ENCODE measurements at regions not wholly inside any gene's neighbourhood (a gene's known extent, or its start where the extent isn't known, plus 50 kb on each side); places are given as distances from the start of the nearest gene placed in this dataset.

DNA sequence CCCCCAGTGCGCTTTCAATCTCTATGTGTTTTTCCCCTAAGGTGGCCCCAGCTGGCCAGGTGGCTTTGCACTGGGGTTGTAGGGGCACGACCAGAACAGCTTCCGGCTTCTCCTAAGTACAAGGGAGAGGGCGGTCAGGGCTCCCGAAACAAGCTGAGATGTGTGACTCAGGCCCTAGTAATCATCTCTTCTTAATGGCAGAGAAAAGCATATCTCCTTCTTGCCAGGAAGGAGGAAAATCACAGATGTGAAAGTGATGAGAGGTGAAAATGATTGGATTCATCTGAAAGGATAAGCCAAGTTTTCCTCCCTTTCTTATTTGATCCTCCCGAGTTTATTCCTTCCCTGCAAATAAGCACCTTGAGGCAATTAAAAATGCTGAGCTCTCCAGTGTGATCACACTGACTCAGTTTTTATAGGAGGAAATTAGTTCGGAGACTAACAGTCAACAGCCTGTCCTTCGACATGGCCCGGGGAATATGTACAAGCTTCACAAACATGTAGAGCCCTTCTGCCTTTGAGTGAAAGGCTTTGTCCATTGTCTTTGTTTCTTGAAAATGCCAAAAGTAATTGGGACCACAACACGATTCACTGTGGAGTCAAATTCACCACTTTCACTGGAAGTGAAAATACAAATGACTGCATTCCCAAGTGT, 514.8 kb downstream of the PSAT1 start:
- H3K27me3 ChIP-seq (ENCODE audit: control insufficient read depth in 1 of 2, insufficient read depth in 2 of 2, low read length in 2 of 2) = no peaks in the 10 kb centered on the region
- H3K36me3 ChIP-seq (ENCODE audit: control insufficient read depth in 2 of 2, insufficient read depth in 2 of 2, low read length in 2 of 2) = no peaks in the 10 kb centered on the region
- no peak overlapping the region for H3K27ac ChIP-seq (ENCODE audit: low read length)
- H3K4me3 ChIP-seq (ENCODE audit: low read length in 2 of 2) = no peak overlapping the region
- no peak overlapping the region for H3K9ac ChIP-seq (ENCODE audit: low read length in 2 of 2)
- no peaks in the 10 kb centered on the region for H3K9me3 ChIP-seq (ENCODE audit: control insufficient read depth in 2 of 2, low read length in 2 of 2)
- no peaks in the 10 kb centered on the region for H3K4me1 ChIP-seq (ENCODE audit: control insufficient read depth, insufficient read depth, low read length)

GRCh38 chr9:78812665-78813064, 515.7 kb downstream of the PSAT1 start:
- no peak overlapping the region for H3K9ac ChIP-seq (ENCODE audit: low read length in 2 of 2)
- no peak overlapping the region for H3K27ac ChIP-seq (ENCODE audit: low read length)
- no peaks in the 10 kb centered on the region for H3K9me3 ChIP-seq (ENCODE audit: control insufficient read depth in 2 of 2, low read length in 2 of 2)
- H3K36me3 ChIP-seq (ENCODE audit: control insufficient read depth in 2 of 2, insufficient read depth in 2 of 2, low read length in 2 of 2) = no peaks in the 10 kb centered on the region
- H3K4me1 ChIP-seq (ENCODE audit: control insufficient read depth, insufficient read depth, low read length) = no peaks in the 10 kb centered on the region
- no peak overlapping the region for H3K4me3 ChIP-seq (ENCODE audit: low read length in 2 of 2)
- H3K27me3 ChIP-seq (ENCODE audit: control insufficient read depth in 1 of 2, insufficient read depth in 2 of 2, low read length in 2 of 2) = no peaks in the 10 kb centered on the region

DNA sequence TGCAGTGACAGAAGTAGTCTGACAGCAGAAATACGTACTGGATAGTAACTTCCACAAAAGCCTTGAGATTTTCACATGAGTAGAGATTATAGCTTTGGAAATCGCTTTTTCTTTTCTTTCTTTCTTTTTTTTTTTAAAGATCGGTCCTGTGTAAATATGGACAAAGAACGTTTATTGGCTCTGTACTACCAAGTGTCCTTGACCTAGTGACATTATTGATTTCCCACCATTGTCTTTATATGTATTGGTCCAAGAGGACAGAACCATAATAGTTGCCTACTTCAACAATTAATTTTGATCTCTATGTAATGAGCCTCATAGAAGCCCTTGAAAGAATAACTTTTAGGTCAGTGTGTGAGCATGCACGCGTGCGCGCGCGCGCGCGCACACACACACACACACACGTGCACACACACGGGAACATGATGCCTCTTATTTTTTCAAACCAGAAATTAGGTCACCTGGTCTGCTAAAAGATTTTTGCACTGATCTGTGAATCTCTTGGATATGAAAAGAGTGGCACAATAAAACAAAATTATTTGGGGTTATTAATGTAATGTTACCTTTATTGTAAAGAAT, 516.8 kb downstream of the PSAT1 start:
- Histone ChIP-seq H3K27ac (ENCODE audit: low read length) (no peak overlapping the region), H3K27me3 (ENCODE audit: control insufficient read depth in 1 of 2, insufficient read depth in 2 of 2, low read length in 2 of 2) (no peaks in the 10 kb centered on the region), H3K4me1 (ENCODE audit: control insufficient read depth, insufficient read depth, low read length) (no peaks in the 10 kb centered on the region), H3K9me3 (ENCODE audit: control insufficient read depth in 2 of 2, low read length in 2 of 2) (no peaks in the 10 kb centered on the region), H3K9ac (ENCODE audit: low read length in 2 of 2) (no peak overlapping the region), H3K4me3 (ENCODE audit: low read length in 2 of 2) (no peak overlapping the region), H3K36me3 (ENCODE audit: control insufficient read depth in 2 of 2, insufficient read depth in 2 of 2, low read length in 2 of 2) (no peaks in the 10 kb centered on the region)

DNA sequence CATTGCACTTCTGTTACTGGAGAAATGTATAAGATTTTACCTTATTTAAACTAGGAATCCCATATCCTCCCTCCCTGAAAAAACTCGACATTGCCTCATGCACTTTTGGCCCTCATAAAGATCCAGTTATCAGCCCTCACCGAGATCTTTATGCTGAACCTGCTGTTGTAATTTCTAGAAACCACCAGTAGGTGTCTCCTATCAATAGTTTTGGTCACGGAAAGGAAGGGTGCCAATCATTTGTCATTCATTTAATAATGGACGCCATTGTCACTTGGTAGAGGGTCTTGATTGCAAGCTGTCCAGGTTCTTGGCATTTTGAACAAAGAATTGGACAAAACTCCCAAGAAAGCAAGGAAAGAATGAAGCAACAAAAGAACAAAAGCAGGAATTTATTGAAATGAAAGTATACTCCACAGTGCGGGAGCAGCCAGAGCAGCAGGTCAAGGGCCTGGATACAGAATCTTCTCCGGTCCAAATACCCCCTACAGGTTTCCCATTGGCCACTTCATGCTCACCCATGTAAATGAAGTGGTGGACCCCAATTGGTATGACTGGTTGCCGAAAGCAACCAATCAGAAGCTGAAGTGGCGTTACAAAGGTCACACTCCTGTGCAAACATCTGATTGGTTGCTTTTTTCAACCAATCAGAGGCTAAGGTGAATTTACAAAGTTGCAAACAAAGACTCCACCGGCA, 524.3 kb downstream of the PSAT1 start:
- peak overlapping the region; percentile 17 to 19 for H3K4me3 ChIP-seq (ENCODE audit: low read length in 2 of 2)
- no peaks in the 10 kb centered on the region for H3K9me3 ChIP-seq (ENCODE audit: control insufficient read depth in 2 of 2, low read length in 2 of 2)
- H3K9ac ChIP-seq (ENCODE audit: low read length in 2 of 2) = no peak overlapping the region
- H3K27me3 ChIP-seq (ENCODE audit: control insufficient read depth in 1 of 2, insufficient read depth in 2 of 2, low read length in 2 of 2) = no peaks in the 10 kb centered on the region
- H3K4me1 ChIP-seq (ENCODE audit: control insufficient read depth, insufficient read depth, low read length) = no peaks in the 10 kb centered on the region
- no peak overlapping the region for H3K27ac ChIP-seq (ENCODE audit: low read length)
- H3K36me3 ChIP-seq (ENCODE audit: control insufficient read depth in 2 of 2, insufficient read depth in 2 of 2, low read length in 2 of 2) = no peaks in the 10 kb centered on the region

DNA sequence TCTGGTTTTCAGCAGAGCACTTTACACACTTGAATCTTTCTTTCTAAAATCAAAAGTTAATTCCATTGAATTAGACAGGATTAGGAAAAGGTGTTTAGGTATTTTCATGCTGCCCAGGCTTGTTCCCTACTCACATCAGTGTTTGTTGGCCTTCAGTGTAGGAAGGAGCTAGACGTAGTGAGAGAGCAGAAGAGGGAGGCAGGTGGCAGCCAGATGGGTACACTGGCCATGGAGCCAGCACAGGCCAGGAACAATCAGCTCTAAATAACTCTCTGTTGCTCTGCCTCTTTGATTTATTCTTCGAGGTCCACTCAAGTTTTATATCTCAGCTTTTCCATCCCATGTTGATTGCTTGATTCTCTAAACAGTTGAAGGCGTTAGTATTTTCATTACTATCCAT, 529.6 kb downstream of the PSAT1 start:
- Histone ChIP-seq H3K9me3 (ENCODE audit: control insufficient read depth in 2 of 2, low read length in 2 of 2) (no peaks in the 10 kb centered on the region), H3K36me3 (ENCODE audit: control insufficient read depth in 2 of 2, insufficient read depth in 2 of 2, low read length in 2 of 2) (no peaks in the 10 kb centered on the region), H3K4me1 (ENCODE audit: control insufficient read depth, insufficient read depth, low read length) (no peaks in the 10 kb centered on the region), H3K9ac (ENCODE audit: low read length in 2 of 2) (no peak overlapping the region), H3K27me3 (ENCODE audit: control insufficient read depth in 1 of 2, insufficient read depth in 2 of 2, low read length in 2 of 2) (no peaks in the 10 kb centered on the region), H3K27ac (ENCODE audit: low read length) (no peak overlapping the region), H3K4me3 (ENCODE audit: low read length in 2 of 2) (no peak overlapping the region)

DNA sequence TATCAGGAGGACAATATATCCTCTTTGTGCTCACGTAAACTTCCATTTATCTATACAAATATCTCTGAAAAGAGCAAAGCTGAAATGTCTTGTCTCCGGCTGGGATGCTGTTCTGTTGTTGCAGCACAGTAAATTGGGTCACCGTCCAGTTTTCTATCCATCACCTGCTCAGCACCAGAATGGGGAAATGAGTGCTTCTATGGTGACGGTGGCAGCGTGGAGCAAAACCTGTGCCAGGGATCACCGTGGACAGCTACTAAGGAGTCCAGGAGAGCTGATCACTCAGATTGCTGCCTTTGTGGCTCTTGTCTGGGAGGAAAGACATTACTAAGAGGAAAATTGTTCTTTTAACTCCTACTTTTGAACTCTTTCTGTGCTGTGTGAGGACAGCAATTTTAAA, 531.6 kb downstream of the PSAT1 start:
- H3K36me3 ChIP-seq (ENCODE audit: control insufficient read depth in 2 of 2, insufficient read depth in 2 of 2, low read length in 2 of 2) = no peaks in the 10 kb centered on the region
- H3K4me1 ChIP-seq (ENCODE audit: control insufficient read depth, insufficient read depth, low read length) = no peaks in the 10 kb centered on the region
- no peak overlapping the region for H3K27ac ChIP-seq (ENCODE audit: low read length)
- H3K4me3 ChIP-seq (ENCODE audit: low read length in 2 of 2) = no peak overlapping the region
- H3K9me3 ChIP-seq (ENCODE audit: control insufficient read depth in 2 of 2, low read length in 2 of 2) = no peaks in the 10 kb centered on the region
- no peak overlapping the region for H3K9ac ChIP-seq (ENCODE audit: low read length in 2 of 2)
- H3K27me3 ChIP-seq (ENCODE audit: control insufficient read depth in 1 of 2, insufficient read depth in 2 of 2, low read length in 2 of 2) = no peaks in the 10 kb centered on the region

DNA sequence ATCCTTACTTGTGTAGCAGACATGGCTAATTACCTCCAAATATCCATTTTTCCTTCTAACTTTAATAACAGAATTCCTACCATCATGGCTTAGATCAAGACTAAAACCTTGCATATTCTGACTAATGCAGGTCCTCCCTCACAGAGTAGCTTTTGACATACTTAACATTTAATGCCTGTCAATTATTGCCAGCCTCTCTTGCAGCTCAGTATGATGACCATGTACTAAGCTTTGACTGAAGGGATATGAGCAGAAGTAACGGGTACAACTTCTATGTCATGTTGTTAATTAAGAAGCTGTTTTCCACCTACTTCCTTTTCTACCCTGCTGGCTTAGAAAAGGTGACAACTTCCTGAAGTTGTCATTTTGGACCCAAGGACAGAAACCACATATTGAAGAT, 533.4 kb downstream of the PSAT1 start:
- H3K9ac ChIP-seq (ENCODE audit: low read length in 2 of 2) = no peak overlapping the region
- H3K9me3 ChIP-seq (ENCODE audit: control insufficient read depth in 2 of 2, low read length in 2 of 2) = no peaks in the 10 kb centered on the region
- H3K27me3 ChIP-seq (ENCODE audit: control insufficient read depth in 1 of 2, insufficient read depth in 2 of 2, low read length in 2 of 2) = no peaks in the 10 kb centered on the region
- no peak overlapping the region for H3K27ac ChIP-seq (ENCODE audit: low read length)
- no peak overlapping the region for H3K4me3 ChIP-seq (ENCODE audit: low read length in 2 of 2)
- H3K4me1 ChIP-seq (ENCODE audit: control insufficient read depth, insufficient read depth, low read length) = no peaks in the 10 kb centered on the region
- H3K36me3 ChIP-seq (ENCODE audit: control insufficient read depth in 2 of 2, insufficient read depth in 2 of 2, low read length in 2 of 2) = no peaks in the 10 kb centered on the region

- no peaks in the 10 kb centered on the region for H3K9me3 ChIP-seq (ENCODE audit: control insufficient read depth in 2 of 2, low read length in 2 of 2)
- H3K4me1 ChIP-seq (ENCODE audit: control insufficient read depth, insufficient read depth, low read length) = no peaks in the 10 kb centered on the region
- H3K9ac ChIP-seq (ENCODE audit: low read length in 2 of 2) = no peak overlapping the region
Measured at GRCh38 chr9:78831726-78832125, 534.8 kb downstream of the PSAT1 start.

GRCh38 chr9:78835928-78836450, 539.1 kb downstream of the PSAT1 start:
- Histone ChIP-seq H3K4me1 (ENCODE audit: control insufficient read depth, insufficient read depth, low read length) (no peaks in the 10 kb centered on the region), H3K27me3 (ENCODE audit: control insufficient read depth in 1 of 2, insufficient read depth in 2 of 2, low read length in 2 of 2) (no peaks in the 10 kb centered on the region), H3K9me3 (ENCODE audit: control insufficient read depth in 2 of 2, low read length in 2 of 2) (no peaks in the 10 kb centered on the region), H3K27ac (ENCODE audit: low read length) (no peak overlapping the region), H3K9ac (ENCODE audit: low read length in 2 of 2) (no peak overlapping the region), H3K36me3 (ENCODE audit: control insufficient read depth in 2 of 2, insufficient read depth in 2 of 2, low read length in 2 of 2) (no peaks in the 10 kb centered on the region), H3K4me3 (ENCODE audit: low read length in 2 of 2) (no peak overlapping the region)

More at GRCh38 chr9:78831726-78832125, 534.8 kb downstream of the PSAT1 start:
- Histone ChIP-seq H3K4me3 (ENCODE audit: low read length in 2 of 2) (no peak overlapping the region), H3K36me3 (ENCODE audit: control insufficient read depth in 2 of 2, insufficient read depth in 2 of 2, low read length in 2 of 2) (no peaks in the 10 kb centered on the region), H3K27ac (ENCODE audit: low read length) (no peak overlapping the region), H3K27me3 (ENCODE audit: control insufficient read depth in 1 of 2, insufficient read depth in 2 of 2, low read length in 2 of 2) (no peaks in the 10 kb centered on the region)

DNA sequence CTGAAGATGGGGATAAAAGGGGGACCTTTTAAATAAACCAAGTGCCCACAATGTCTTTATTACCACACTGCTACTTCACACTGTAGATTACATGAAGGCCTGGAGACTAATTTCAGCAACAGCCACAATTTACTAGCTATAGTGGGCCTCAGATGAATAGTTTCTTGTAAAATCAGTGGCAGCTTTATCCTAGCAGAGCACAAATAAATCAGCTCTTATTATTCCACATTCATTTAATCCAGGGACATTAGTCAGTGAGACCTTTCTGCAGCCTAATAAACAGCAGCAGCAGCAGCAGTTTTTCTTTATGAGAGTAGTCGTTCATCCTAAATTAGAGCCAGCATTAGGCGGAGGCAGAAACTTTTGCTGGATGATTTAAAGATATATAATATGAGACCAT, 542.3 kb downstream of the PSAT1 start:
- H3K4me3 ChIP-seq (ENCODE audit: low read length in 2 of 2) = no peak overlapping the region
- no peaks in the 10 kb centered on the region for H3K27me3 ChIP-seq (ENCODE audit: control insufficient read depth in 1 of 2, insufficient read depth in 2 of 2, low read length in 2 of 2)
- no peaks in the 10 kb centered on the region for H3K36me3 ChIP-seq (ENCODE audit: control insufficient read depth in 2 of 2, insufficient read depth in 2 of 2, low read length in 2 of 2)
- no peak overlapping the region for H3K27ac ChIP-seq (ENCODE audit: low read length)
- no peak overlapping the region for H3K9ac ChIP-seq (ENCODE audit: low read length in 2 of 2)
- no peaks in the 10 kb centered on the region for H3K4me1 ChIP-seq (ENCODE audit: control insufficient read depth, insufficient read depth, low read length)
- H3K9me3 ChIP-seq (ENCODE audit: control insufficient read depth in 2 of 2, low read length in 2 of 2) = peaks cover 0 to 3% of the 10 kb centered on the region in 2 donors

DNA sequence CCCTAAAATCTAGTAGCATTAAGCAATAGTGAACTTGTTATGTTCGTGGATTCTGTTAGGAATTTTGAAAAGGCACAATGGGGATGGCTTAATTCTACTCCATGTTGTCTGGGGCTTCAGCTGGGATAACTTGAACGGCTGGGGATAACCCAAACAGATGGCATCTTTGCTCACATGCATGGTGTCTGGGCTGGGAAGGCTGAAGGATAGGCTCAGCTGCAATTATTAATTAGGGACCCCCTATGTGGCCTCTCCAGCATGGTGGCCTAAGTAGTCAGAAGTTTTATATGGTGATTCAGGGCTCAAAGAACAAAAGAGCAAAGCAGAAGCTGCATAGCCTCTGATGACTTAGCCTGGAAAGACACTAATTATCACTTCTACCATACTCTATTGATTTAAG, 551.1 kb downstream of the PSAT1 start:
- H3K27ac ChIP-seq (ENCODE audit: low read length) = no peak overlapping the region
- H3K4me3 ChIP-seq (ENCODE audit: low read length in 2 of 2) = no peak overlapping the region
- no peaks in the 10 kb centered on the region for H3K36me3 ChIP-seq (ENCODE audit: control insufficient read depth in 2 of 2, insufficient read depth in 2 of 2, low read length in 2 of 2)
- no peaks in the 10 kb centered on the region for H3K27me3 ChIP-seq (ENCODE audit: control insufficient read depth in 1 of 2, insufficient read depth in 2 of 2, low read length in 2 of 2)
- H3K9ac ChIP-seq (ENCODE audit: low read length in 2 of 2) = no peak overlapping the region
- no peaks in the 10 kb centered on the region for H3K4me1 ChIP-seq (ENCODE audit: control insufficient read depth, insufficient read depth, low read length)
- H3K9me3 ChIP-seq (ENCODE audit: control insufficient read depth in 2 of 2, low read length in 2 of 2) = peaks cover 0 to 5% of the 10 kb centered on the region in 2 donors
